Astrocyte (in vitro differentiated cells and primary cell): ENCODE measurements at regions not wholly inside any gene's neighbourhood (a gene's known extent, or its start where the extent isn't known, plus 50 kb on each side); places are given as distances from the start of the nearest gene placed in this dataset.

ENCODE experiments used
- DNase-seq: peaks from one replicate; pipeline ENCODE4 v3.0.0-alpha.2; 2010; ENCODE audit warnings: low read depth
- FAIRE-seq: peaks from 2 replicates; lab custom pipeline; 2011; peaks lifted over from hg19 to GRCh38; lab: Jason Lieb, UNC
- H2AFZ ChIP-seq: 2 replicates; pipeline ENCODE4 v1.6.0; 2012; ENCODE audit warnings: low read depth, low read length, inconsistent platforms
- H3K27ac ChIP-seq: 2 replicates; pipeline ENCODE4 v1.5.1; 2011; ENCODE audit warnings: low read depth, low read length, inconsistent platforms
- H3K27me3 ChIP-seq: 2 replicates; pipeline ENCODE4 v1.6.0; 2011; ENCODE audit warnings: low read length, inconsistent platforms; ENCODE audit not compliant: insufficient read depth
- H3K36me3 ChIP-seq: 2 replicates; pipeline ENCODE4 v1.5.1; 2011; ENCODE audit warnings: low read length, inconsistent platforms; ENCODE audit not compliant: insufficient read depth
- H3K4me1 ChIP-seq: 2 replicates; pipeline ENCODE4 v1.5.1; 2011; ENCODE audit warnings: low read length, inconsistent platforms; ENCODE audit not compliant: insufficient read depth
- H3K4me2 ChIP-seq: 2 replicates; pipeline ENCODE4 v1.6.0; 2012; ENCODE audit warnings: low read length, inconsistent platforms
- H3K4me3 ChIP-seq: 2 replicates; pipeline ENCODE4 v1.5.1; 2011; ENCODE audit warnings: low read depth, mild to moderate bottlenecking, low read length, inconsistent platforms; ENCODE audit not compliant: insufficient read depth
- H3K79me2 ChIP-seq: 2 replicates; pipeline ENCODE4 v1.6.0; 2012; ENCODE audit warnings: mild to moderate bottlenecking, low read length, inconsistent platforms; ENCODE audit not compliant: insufficient read depth
- H3K9ac ChIP-seq: 2 replicates; pipeline ENCODE4 v1.6.0; 2012; ENCODE audit warnings: mild to moderate bottlenecking, low read length, inconsistent platforms
- H3K9me3 ChIP-seq: 2 replicates; pipeline ENCODE4 v1.5.1; 2012; ENCODE audit warnings: low read depth, mild to moderate bottlenecking, low read length, inconsistent platforms; ENCODE audit not compliant: insufficient read depth
- H4K20me1 ChIP-seq: 2 replicates; pipeline ENCODE4 v1.6.0; 2012; ENCODE audit warnings: low read length, inconsistent platforms; ENCODE audit not compliant: insufficient read depth
- H3K27ac Mint-ChIP-seq: one replicate; pipeline ENCODE4 v1.8.0; 2021; ENCODE audit warnings: mild to moderate bottlenecking, mixed read lengths; ENCODE audit not compliant: unreplicated experiment
- H3K27me3 Mint-ChIP-seq: one replicate; pipeline ENCODE4 v1.8.0; 2021; ENCODE audit warnings: low read depth, mixed read lengths; ENCODE audit not compliant: unreplicated experiment
- H3K36me3 Mint-ChIP-seq: one replicate; pipeline ENCODE4 v1.8.0; 2021; ENCODE audit warnings: low read depth, mixed read lengths; ENCODE audit not compliant: unreplicated experiment
- H3K4me1 Mint-ChIP-seq: one replicate; pipeline ENCODE4 v1.8.0; 2021; ENCODE audit warnings: low read depth, mixed read lengths; ENCODE audit not compliant: unreplicated experiment
- H3K4me3 Mint-ChIP-seq: one replicate; pipeline ENCODE4 v1.8.0; 2021; ENCODE audit warnings: mild to moderate bottlenecking, moderate library complexity, mixed read lengths; ENCODE audit not compliant: unreplicated experiment
- H3K9me3 Mint-ChIP-seq: one replicate; pipeline ENCODE4 v1.8.0; 2021; ENCODE audit warnings: mild to moderate bottlenecking, mixed read lengths; ENCODE audit not compliant: unreplicated experiment
- EZH2 ChIP-seq: IDR thresholded peaks from 2 replicates; pipeline ENCODE4 v1.6.1; 2012; ENCODE audit warnings: mild to moderate bottlenecking, low read length, inconsistent platforms; ENCODE audit not compliant: insufficient read depth
- TF ChIP-seq, protein P1 (sequence below): IDR thresholded peaks from 2 replicates; pipeline ENCODE4 v1.5.1; 2011; ENCODE audit warnings: low read depth, mild to moderate bottlenecking, inconsistent platforms, low read length, moderate library complexity; ENCODE audit not compliant: insufficient read depth

- Histone ChIP-seq H3K9me3 (no peaks in the 10 kb centered on the region), H3K4me2 (peak overlapping the region; percentile 53), H3K4me1 (peaks cover 30% of the 10 kb centered on the region), H4K20me1 (no peaks in the 10 kb centered on the region), H2AFZ (no peak overlapping the region), H3K27me3 (no peaks in the 10 kb centered on the region), H3K27ac (no peak overlapping the region), H3K79me2 (no peaks in the 10 kb centered on the region), H3K4me3 (no peak overlapping the region), H3K9ac (no peak overlapping the region), H3K36me3 (no peaks in the 10 kb centered on the region)
- H3K27ac Mint-ChIP-seq = no peak overlapping the region
- DNase-seq (peak; percentile 81), FAIRE-seq (peak; percentile 13)
- no peak overlapping the region for H3K4me3 Mint-ChIP-seq
- H3K36me3 Mint-ChIP-seq = no peaks in the 10 kb centered on the region
- no peak for TF ChIP-seq EZH2
- TF ChIP-seq, protein P1, sequence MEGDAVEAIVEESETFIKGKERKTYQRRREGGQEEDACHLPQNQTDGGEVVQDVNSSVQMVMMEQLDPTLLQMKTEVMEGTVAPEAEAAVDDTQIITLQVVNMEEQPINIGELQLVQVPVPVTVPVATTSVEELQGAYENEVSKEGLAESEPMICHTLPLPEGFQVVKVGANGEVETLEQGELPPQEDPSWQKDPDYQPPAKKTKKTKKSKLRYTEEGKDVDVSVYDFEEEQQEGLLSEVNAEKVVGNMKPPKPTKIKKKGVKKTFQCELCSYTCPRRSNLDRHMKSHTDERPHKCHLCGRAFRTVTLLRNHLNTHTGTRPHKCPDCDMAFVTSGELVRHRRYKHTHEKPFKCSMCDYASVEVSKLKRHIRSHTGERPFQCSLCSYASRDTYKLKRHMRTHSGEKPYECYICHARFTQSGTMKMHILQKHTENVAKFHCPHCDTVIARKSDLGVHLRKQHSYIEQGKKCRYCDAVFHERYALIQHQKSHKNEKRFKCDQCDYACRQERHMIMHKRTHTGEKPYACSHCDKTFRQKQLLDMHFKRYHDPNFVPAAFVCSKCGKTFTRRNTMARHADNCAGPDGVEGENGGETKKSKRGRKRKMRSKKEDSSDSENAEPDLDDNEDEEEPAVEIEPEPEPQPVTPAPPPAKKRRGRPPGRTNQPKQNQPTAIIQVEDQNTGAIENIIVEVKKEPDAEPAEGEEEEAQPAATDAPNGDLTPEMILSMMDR = no peak
- H3K4me1 Mint-ChIP-seq = peaks cover 20% of the 10 kb centered on the region
- H3K9me3 Mint-ChIP-seq = no peaks in the 10 kb centered on the region
- no peaks in the 10 kb centered on the region for H3K27me3 Mint-ChIP-seq
Observed at GRCh38 chr2:18831916-18832510, 242.6 kb upstream of the NT5C1B start.

DNA sequence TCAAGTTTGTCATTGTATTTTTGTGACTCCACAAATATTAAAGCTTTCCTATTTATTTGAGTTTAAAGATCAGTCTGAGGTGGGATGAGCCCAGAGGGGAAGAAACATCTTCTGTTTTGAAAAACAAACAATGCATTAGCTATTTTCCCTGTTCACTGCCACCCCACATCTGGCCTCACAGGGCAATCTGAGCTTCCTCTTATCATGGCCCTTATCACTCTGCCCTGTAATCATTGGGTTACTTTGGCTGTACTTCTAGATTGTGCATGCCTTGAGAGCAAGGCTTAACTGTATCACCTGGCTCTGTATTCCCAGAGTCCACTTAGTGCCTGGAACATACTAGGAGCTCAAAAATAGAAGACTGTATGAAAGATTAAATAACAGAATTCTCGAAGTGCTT is 241.6 kb upstream of the NT5C1B start:
- Histone ChIP-seq H3K79me2 (no peaks in the 10 kb centered on the region), H2AFZ (no peak overlapping the region), H3K9me3 (no peaks in the 10 kb centered on the region), H3K27ac (no peak overlapping the region), H3K9ac (no peak overlapping the region), H3K4me3 (no peak overlapping the region), H3K4me1 (peaks cover 30% of the 10 kb centered on the region), H4K20me1 (no peaks in the 10 kb centered on the region), H3K4me2 (no peak overlapping the region), H3K27me3 (no peaks in the 10 kb centered on the region), H3K36me3 (no peaks in the 10 kb centered on the region)
- Mint-ChIP-seq H3K9me3 (no peaks in the 10 kb centered on the region), H3K27ac (no peak overlapping the region), H3K27me3 (no peaks in the 10 kb centered on the region), H3K36me3 (no peaks in the 10 kb centered on the region), H3K4me3 (no peak overlapping the region), H3K4me1 (peaks cover 20% of the 10 kb centered on the region)
- no peak for DNase-seq
- FAIRE-seq = no peak
- TF ChIP-seq EZH2 = no peak
- TF ChIP-seq, protein P1 = no peak

DNA sequence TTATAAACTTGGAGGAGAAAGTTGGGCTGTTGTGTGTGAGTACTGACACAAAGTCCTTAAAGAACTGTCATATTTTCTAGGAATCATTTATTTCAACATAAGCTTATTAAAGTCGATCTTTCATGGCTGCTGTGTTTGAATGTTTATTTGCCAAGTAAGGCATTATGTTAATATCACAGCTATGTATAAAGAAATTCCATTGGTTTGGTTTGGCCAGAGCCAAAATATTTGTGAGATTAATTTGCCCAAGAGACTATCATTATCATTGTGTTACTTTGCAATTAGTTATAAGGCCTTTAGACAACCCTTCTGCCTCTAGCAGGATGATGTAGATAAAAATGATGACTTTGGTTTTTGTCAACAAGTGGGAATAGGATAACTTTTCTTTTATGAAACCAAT is 240.6 kb upstream of the NT5C1B start:
- TF ChIP-seq, protein P1 = no peak
- TF ChIP-seq EZH2 = no peak
- Histone ChIP-seq H3K79me2 (no peaks in the 10 kb centered on the region), H3K9ac (no peak overlapping the region), H3K27me3 (no peaks in the 10 kb centered on the region), H4K20me1 (no peaks in the 10 kb centered on the region), H3K4me2 (peak overlapping the region; percentile 39), H3K4me1 (peaks cover 30% of the 10 kb centered on the region), H3K9me3 (no peaks in the 10 kb centered on the region), H3K27ac (peak overlapping the region; percentile 35), H3K36me3 (no peaks in the 10 kb centered on the region), H2AFZ (no peak overlapping the region), H3K4me3 (no peak overlapping the region)
- Mint-ChIP-seq H3K36me3 (no peaks in the 10 kb centered on the region), H3K9me3 (no peaks in the 10 kb centered on the region), H3K4me1 (peaks cover 20% of the 10 kb centered on the region), H3K4me3 (peak overlapping the region; percentile 52), H3K27ac (peak overlapping the region; percentile 76), H3K27me3 (no peaks in the 10 kb centered on the region)
- DNase-seq (peak; percentile 64), FAIRE-seq (no peak)
